Forelimb muscle (tissue), 1 donor: ENCODE measurements at regions not wholly inside any gene's neighbourhood (a gene's known extent, or its start where the extent isn't known, plus 50 kb on each side); places are given as distances from the start of the nearest gene placed in this dataset.

Experiments
- DNase-seq: peaks from one replicate; pipeline ENCODE4 v3.0.0-alpha.2; 2013; ENCODE audit warnings: low read depth

DNA sequence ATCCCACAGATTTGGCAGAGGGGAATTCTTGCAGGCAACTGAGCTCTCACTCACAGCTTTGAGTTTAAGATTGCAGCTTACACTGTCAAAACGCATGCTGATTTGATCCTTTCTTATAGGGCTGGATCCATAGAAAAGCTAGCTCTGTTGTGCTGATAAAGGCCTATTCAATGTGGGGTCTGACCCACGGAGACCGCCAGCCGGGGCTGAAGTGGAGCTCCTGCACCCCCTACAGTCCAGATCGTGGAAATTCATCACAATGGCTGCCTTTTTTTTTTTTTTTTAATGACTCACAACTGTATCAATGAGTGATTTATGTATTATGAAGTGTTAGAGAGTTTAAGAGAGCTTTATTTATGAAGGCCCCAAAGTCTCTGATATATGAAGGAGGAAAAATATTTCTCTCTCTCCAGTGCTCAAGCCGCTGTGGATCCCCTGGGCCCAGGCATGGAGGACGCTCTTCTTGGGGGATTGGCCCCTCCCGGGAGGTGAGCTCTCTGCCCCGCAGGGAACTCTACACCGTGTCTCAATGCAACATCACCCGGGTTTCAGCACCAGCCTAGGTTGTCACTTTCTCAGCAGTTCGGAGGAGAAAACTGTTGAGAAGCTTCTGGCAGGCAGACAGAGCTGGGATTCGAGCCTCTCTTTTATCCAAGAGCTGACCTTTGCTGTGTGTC, 700.2 kb downstream of the IRX1 start:
- peak; percentile 5 for DNase-seq

DNA sequence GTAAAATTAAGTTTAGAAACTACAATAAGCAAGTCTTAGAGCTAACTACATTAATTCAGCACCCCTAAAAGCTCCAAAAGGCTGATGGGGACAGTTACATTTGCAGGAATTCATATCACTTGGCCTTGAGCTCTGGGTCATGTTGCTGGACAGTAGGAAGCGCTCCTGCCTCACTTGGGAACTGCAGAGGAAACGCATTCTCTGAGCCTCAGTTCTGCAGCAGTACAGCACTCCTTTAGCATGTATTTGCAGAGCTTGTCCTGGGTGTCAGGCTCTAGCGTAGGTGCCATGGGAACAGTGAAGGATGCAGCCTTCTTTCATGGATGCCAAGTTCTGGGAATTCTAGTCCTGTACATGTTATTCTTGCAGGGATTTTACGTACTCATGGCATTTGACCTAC, 710.4 kb downstream of the IRX1 start:
- DNase-seq, result no peak

DNA sequence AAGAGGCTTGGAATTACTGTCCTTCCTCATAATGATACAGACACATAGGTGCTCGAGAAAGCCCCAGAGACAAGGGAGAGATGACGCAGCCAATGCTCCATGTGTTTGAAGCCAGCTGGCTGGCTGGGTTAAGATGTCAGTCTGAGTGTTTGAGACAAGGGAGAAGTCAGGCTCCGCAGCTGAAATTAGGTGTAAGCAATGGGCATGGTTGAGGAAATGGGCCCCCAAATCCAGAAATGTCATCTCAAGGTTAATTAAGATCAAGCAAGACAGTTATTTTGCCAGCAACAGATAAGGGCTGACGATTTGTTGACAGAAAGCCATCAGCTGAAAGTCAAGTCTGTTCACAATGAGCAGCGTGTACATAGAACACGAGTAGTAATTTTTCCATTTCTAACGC, 713.4 kb downstream of the IRX1 start:
- no peak for DNase-seq

DNA sequence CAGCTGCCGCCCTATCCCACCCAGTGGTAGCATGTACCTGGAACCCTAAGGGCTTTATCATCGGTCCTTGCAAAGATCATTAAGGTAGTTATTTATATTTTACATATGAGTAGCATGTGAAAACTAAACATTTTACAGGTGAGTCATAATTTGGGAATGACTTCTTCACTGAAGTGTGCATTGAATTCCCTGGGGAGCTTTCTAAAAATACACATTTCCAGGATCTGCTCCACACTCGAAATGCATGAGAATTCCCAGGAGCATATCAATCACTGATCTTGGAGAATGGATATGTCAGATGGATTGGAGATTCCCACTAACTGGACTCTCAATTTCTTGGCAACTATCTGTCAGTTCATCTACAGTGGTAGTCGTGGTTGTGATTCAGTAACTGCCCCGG, 717.5 kb downstream of the IRX1 start:
- no peak for DNase-seq

GRCh38 chr5:4319478-4320128, 724.0 kb downstream of the IRX1 start:
- no peak for DNase-seq

GRCh38 chr5:4330327-4330726, 734.7 kb downstream of the IRX1 start:
- DNase-seq, result no peak

DNA sequence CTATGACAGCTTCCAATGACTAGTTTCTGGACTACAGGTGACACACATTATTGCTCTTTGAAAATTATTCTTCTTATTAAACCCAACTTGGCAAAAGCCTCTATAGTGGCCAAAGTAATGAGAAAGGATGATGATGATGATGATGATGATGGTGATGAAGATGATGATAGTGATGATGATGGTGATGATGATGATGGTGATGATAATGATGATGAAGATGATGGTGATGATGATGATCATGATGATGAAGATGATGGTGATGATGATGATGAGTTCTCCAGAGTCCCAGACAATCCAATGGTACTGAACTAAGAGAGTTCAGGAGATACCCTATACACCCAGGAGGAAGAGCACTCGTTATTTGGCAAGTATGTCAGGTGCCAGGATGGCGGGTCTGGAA, 739.4 kb downstream of the IRX1 start:
- DNase-seq, result no peak

DNA sequence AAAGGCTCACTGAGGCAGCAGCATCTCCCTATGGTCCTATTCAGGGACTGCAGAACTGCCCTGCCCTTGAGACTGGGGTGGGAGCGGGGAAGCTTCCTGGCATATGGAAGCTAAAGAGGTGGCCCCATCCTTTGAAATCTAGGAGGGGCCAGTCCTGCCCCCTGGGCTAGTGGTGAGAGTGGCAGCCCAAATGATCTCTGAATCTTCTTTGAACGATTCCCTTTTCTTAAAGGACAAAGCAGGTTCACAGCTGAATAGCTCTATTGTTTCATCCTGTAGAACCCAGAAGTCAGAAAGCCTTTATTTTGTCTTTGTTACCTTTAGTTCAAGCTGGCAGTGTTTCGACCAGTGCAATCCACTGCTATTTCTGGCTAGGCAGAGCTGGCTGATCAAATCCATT, 741.9 kb downstream of the IRX1 start:
- no peak for DNase-seq

DNA sequence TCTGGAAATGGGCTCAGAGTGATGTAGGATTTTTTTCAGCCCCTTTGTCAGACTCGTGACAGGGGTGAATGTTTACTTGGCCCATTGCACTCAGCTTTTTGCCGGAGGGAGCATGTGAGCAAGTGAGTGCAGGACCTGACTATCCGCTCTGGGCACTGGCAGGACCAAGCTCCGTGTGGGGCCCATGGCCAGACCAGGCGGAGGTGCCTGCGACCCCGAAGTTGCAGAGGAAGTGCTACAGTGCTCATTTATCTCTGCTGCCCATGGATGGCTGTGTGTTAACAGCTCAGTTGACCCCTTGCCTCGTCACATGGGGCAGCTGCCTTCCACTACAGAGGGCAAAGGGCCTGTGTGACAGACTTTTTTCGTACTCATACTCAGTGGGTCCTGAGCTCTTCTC, 744.3 kb downstream of the IRX1 start:
- no peak for DNase-seq

GRCh38 chr5:4345850-4346249, 750.2 kb downstream of the IRX1 start:
- DNase-seq, result no peak

GRCh38 chr5:4348423-4348822, 752.8 kb downstream of the IRX1 start:
- DNase-seq, result no peak

- no peak for DNase-seq
Measured at GRCh38 chr5:4348919-4349318, 753.3 kb downstream of the IRX1 start.

DNA sequence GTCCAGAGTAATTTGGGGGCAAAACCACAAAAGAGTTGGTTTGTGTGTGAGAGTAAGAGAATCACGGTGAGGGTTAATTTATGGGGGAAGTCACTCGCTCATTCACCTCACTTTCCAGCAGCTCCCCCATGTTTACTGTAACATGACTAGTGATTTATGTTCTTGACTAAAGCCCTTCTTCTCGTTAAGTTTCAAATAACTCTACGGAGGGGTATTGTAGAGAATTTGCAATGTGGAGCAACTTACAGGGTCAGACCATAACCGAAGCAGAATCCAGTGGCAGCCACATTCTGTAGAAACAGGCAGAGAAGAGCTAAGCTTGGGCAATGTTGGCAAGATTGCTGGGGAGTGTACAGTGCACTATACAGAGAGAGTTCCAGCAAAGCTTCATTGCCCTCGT, 760.6 kb downstream of the IRX1 start:
- DNase-seq, result no peak

- no peak for DNase-seq
Measured at GRCh38 chr5:4359847-4360246, 764.2 kb downstream of the IRX1 start.

GRCh38 chr5:4361753-4362152, 766.1 kb downstream of the IRX1 start:
- DNase-seq, result no peak

DNA sequence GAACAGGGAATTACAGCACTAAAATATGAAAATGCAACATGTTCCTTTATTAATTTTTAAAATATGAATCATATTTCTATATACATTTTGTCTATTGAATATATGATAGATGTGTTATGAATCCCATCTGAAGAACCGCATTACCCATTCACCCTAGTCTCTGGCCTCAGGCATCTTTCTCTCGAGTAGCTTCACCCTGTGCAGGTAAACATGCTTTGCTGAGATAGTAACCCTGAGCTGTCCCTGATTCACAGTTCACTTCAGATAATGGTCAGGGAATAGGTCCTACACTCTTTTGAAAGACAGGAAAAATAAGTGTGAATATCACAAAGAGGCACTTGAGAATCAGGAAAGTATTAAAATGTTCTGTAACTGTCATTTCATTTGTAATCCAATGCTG, 766.8 kb downstream of the IRX1 start:
- DNase-seq, result no peak

DNA sequence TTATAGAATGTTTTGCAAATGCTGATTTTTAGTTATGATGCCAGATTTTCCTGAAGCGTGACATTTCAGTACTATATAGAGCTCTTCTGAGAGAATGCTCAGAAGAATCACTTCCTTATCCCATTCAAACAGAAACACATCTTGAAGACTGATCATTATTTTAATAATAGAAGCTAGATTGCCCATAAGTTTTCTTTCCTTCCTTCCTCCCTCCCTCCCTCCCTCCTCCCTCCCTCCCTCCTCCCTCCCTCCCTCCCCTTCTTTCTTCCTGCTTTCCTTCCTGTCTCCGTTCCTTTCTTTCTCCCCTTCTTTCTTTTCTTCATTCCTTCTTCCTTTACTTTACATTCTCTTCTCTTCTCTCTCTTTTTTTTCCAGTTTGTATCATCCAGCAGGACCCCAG, 767.4 kb downstream of the IRX1 start:
- no peak for DNase-seq

- DNase-seq, result no peak
Measured at GRCh38 chr5:4366628-4367027, 771.0 kb downstream of the IRX1 start.

DNA sequence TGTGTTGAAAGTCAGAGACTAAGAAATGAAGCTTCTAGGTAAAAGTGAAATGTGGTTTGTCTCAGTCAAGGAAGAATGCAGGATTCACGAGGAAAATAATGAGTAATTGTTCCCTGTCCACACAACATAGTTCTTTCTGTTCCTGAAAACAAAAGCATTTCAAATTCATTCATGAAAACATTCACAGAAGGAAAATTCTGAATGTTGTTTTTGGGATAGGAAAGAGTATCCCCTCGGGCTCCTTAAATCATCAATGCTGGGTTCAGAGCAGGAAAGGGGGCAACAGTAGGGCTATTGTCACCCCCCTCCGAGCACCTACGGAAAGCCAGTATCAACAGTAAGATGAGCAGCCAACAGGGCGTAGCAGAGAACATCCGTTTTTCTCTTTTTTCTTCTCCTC, 769.9 kb upstream of the ADAMTS16 start:
- DNase-seq, result no peak

DNA sequence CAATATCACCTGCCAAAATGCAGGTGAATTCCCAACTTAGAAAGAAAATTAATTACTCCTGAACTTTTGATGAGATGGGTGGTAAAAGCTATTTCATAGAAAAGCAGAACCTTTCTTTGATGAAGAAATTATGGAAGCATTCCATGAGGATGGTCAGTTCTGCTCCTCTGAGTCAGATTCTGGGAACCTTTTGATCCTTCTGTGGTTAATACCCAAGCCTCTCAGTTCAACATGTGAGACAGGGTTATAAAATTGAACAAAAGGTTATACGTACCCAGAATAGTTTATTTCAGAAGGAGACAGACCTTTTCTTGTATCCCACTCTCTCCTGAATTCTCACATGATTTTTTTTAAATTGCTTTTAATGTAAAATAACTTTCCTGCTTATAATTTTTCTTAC, 767.6 kb upstream of the ADAMTS16 start:
- DNase-seq, result no peak

- no peak for DNase-seq
Measured at GRCh38 chr5:4373051-4373820, 766.9 kb upstream of the ADAMTS16 start.

DNA sequence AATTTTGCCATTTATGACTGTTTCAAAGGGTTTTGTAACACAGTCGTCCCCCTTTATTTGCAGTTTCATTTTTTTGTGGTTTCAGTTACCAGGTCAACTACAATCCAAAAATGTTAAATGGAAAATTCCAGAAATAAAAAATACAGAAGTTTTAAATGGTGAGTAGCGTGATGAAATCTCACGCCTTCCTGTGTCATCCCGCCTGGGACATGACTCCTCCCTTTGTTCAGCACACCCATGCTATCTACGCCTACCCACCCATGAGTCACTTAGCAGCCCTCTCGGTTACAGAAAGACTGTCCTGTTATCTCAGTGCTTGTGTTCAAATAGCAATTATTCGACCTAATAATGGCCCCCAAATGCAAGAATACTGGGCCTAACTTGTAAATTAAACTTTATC, 765.3 kb upstream of the ADAMTS16 start:
- no peak for DNase-seq

DNA sequence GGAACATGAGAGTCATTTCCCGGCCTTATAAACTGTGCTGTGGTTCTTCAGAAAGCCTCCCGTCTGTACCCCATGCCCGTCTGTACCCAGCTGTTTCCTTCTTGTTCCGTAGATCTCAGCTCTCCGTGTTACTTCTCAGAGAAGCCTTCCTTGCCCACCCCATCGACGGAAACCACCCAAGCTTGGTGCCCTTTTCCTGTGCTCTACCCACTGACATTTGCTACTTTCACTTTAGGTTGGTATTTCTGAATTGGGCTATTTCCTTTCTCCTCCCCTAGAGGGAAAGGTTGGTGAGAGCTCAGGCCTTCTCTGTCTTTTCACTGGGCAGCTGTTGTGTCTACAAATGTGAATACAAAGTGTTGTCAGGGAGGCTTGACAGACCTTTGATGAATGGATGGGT, 764.5 kb upstream of the ADAMTS16 start:
- DNase-seq, result no peak
